ENCODE measurements at regions not wholly inside any gene's neighbourhood (a gene's known extent, or its start where the extent isn't known, plus 50 kb on each side); places are given as distances from the start of the nearest gene placed in this dataset.

DNA sequence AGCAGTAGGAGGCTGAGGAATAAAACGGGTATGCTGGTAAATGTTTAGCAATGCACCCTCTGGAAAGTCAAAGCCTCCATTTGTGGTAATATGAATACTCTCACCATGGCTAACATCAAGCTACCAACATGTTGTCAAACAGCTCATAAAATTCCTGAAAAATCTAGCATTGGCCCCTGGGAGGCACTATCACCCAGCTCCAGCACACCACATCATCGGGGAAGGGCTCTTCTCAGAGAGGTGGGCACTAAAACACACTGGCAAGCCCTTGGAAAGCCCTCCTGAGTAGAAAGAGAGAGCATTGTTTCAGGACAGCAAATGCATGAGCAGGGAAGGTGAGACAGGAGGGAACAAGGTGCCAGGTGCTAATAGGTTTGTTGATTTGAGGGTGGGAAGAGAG lies 53.9 kb upstream of the FLT1 start:
- no peak for TF ChIP-seq POLR2A (IDR thresholded peaks at IDR 0.05)
- TF ChIP-seq, protein P1, sequence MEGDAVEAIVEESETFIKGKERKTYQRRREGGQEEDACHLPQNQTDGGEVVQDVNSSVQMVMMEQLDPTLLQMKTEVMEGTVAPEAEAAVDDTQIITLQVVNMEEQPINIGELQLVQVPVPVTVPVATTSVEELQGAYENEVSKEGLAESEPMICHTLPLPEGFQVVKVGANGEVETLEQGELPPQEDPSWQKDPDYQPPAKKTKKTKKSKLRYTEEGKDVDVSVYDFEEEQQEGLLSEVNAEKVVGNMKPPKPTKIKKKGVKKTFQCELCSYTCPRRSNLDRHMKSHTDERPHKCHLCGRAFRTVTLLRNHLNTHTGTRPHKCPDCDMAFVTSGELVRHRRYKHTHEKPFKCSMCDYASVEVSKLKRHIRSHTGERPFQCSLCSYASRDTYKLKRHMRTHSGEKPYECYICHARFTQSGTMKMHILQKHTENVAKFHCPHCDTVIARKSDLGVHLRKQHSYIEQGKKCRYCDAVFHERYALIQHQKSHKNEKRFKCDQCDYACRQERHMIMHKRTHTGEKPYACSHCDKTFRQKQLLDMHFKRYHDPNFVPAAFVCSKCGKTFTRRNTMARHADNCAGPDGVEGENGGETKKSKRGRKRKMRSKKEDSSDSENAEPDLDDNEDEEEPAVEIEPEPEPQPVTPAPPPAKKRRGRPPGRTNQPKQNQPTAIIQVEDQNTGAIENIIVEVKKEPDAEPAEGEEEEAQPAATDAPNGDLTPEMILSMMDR (IDR thresholded peaks at IDR 0.05), result no peak
